WI38 (cell line): ENCODE measurements at regions not wholly inside any gene's neighbourhood (a gene's known extent, or its start where the extent isn't known, plus 50 kb on each side); places are given as distances from the start of the nearest gene placed in this dataset.

ENCODE experiments used
- H3K4me3 ChIP-seq: 2 replicates; pipeline ENCODE4 v1.5.1; 2011; ENCODE audit warnings: low read depth, mild to moderate bottlenecking, control low read depth, low read length
- TF ChIP-seq, protein P1 (sequence below): IDR thresholded peaks from 2 replicates; pipeline ENCODE4 v1.5.1; 2012; ENCODE audit warnings: low read depth, mild to moderate bottlenecking, control low read depth, low read length

DNA sequence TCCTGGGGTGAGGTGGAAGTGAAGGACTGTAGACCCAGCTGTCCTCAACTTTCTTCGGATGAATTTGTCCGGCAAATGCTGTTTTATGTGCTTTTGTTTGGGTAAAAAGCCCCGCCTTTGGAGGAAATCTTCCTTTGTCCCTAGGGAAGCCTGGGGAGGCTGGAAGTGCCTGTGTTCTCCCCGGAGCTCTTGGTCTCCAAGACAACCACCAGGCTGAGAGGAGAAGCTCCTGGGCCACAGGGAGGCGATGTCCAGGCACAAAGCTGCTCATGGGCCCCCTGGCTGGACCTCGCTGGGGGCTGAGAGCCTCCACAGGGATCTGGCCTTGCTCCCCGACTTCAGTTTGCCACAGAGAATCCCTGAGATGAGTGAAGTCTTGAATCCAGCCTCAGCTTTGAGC lies 293.1 kb upstream of the N4BP1 start:
- no peak overlapping the region for H3K4me3 ChIP-seq
- TF ChIP-seq, protein P1, sequence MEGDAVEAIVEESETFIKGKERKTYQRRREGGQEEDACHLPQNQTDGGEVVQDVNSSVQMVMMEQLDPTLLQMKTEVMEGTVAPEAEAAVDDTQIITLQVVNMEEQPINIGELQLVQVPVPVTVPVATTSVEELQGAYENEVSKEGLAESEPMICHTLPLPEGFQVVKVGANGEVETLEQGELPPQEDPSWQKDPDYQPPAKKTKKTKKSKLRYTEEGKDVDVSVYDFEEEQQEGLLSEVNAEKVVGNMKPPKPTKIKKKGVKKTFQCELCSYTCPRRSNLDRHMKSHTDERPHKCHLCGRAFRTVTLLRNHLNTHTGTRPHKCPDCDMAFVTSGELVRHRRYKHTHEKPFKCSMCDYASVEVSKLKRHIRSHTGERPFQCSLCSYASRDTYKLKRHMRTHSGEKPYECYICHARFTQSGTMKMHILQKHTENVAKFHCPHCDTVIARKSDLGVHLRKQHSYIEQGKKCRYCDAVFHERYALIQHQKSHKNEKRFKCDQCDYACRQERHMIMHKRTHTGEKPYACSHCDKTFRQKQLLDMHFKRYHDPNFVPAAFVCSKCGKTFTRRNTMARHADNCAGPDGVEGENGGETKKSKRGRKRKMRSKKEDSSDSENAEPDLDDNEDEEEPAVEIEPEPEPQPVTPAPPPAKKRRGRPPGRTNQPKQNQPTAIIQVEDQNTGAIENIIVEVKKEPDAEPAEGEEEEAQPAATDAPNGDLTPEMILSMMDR, result no peak

DNA sequence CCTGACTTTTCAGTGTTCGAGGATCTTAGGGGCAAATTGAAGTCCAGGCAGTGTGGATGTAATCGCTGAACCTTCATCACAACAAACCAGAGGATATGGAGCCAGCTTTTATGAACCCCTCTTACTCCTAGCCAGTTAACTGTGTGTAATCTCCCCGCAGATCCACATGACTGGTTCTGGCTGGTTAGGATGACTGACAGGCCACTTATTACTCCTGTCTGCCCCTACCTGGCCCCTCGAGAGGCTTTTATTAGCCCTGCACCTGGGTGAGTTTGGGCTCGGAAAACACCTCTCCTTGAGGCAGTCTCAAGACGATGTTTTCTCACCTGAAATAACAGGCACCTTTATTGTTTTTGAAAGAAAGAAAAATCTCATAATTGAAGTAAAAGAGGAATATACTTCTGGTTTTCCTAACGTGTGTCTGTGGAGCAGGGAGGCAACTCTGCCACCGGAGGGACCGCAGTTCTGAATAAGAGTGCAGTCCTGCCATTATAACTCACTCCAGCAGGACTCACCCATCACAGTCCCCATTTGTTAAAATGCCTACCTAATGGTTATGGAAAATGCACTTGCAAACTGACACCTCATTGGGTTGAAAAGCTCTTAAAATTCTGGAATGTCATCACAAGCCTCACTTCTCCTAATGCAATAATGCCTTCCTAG lies 291.9 kb upstream of the N4BP1 start:
- TF ChIP-seq, protein P1, result peak; percentile 28; the same call in 1 of the 2 replicates
- no peak overlapping the region for H3K4me3 ChIP-seq

DNA sequence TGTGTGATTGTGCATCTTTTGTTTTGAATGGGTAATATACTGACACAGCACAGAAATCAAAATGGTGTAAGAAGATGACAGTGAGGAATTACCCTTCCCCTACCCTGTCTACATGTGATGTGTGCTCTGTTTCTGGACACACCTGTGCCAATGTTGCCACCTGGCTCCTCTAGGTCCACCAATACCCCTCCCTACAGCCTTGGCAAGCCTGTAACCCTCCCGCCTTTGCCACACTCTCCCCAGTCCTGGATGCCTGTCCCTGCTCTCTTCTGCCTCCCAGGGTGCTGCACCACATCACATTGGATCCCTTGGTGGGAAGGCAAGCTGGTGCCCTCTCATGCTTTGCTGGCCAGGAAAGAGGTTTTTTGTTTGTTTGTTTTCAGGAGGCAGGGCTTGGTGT lies 289.5 kb upstream of the N4BP1 start:
- no peak overlapping the region for H3K4me3 ChIP-seq
- TF ChIP-seq, protein P1, result no peak

DNA sequence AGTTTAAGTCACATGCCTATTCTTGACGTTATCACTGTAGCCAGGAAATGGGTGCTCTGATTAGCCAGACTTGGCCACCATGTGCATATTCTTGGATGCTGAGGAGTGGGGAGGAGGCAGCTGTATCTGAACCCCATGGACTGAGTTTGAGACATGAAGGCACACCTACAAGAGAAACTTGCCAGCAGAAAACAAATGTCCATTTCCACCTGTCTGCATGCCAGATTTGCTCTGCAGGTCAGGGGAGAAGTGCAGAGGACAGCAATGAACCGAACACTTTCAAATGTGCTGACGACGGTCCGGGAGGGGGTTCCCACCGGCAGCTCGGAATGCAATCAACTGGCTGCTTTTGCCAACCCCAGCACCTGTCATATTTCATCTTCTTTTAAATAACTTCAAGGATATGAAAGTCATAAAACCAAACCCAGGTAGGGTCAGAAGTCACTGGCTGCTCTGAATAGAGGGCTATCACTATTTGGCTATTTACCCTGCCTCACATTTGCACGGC lies 287.8 kb upstream of the N4BP1 start:
- no peak overlapping the region for H3K4me3 ChIP-seq
- TF ChIP-seq, protein P1, result no peak

DNA sequence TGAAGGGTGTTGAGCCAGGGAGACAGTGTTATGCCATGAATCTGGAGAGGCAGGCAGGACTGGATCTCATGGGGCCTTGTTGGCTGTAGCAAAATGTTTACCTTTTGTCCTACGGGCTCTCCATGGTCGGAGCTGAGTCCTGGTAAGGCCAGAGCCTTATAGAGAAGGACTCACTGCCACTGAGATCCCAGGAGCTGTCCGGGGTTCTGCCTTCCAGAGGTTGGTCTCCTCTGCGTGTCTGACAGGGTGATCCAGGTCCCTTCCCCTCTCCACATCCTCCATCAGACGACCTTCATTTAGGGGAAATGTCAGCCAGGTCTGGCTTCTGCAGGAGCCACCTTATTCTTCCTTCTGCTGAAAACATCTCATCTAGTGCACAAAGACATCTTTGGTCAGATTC lies 285.2 kb upstream of the N4BP1 start:
- TF ChIP-seq, protein P1, result no peak
- no peak overlapping the region for H3K4me3 ChIP-seq

DNA sequence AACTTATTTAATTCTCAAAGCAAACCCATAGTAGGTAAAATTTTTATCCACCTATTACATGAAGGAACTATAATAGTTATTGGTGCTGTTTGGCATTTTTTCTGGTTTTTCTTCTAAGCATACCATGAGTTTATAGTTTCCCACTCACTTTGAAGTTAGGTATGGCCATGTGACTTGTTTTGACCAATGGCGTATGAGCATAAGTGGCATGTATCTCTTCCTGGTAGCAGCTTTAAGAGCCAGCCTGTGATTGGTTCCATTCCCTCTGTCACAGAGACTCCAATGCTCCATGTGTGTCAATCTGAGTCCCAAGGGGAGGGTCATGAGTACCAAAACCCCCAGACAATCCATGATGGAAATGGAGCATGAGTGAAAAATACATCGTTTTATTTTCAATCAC lies 282.9 kb upstream of the N4BP1 start:
- TF ChIP-seq, protein P1, result no peak
- no peak overlapping the region for H3K4me3 ChIP-seq

DNA sequence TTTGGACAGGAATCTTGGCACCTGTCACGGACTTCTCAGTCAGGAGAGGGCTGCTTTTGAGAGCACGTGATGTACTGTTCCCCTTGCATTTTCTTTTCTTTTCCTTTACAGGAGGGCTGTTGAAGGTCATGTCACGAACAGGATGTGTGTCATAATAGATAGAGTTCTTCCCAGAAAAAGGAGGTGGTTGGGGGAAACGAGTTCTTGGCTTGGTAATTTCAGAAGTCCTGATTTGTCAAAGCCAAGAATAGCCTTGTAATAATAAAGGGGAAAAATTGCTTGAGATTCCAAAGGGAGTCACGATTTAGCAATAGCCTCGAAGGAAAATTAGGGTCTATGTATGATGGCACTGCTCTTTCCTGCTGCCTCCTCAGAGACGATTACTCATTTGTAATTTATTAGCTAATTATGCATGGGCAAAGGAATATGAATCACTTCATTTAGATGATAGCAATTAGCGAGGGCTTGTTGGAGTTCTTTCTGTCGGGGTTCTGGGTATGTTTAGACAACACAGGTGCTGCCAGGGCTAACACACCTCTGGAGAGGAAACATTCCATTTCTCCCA lies 277.7 kb upstream of the N4BP1 start:
- H3K4me3 ChIP-seq, result no peak overlapping the region
- TF ChIP-seq, protein P1, result no peak
